Gastrocnemius medialis (tissue), 4 donors: ENCODE measurements at regions not wholly inside any gene's neighbourhood (a gene's known extent, or its start where the extent isn't known, plus 50 kb on each side); places are given as distances from the start of the nearest gene placed in this dataset.
A peak's percentile ranks its signal among the peaks of the same experiment; 100 is the strongest.

Source experiments
- ATAC-seq, 2 donors: fragments of 150-250 bp; one replicate each; pipeline ENCODE4 v1.9.1; 2016
- DNase-seq, 2 donors: peaks; one replicate each; pipeline ENCODE4 v3.0.0-alpha.2; 2019
- H3K27ac ChIP-seq, 4 donors: fragments of 200-600 bp; sonication (generic); 1 replicate in 1 of 4; 2 replicates in 3 of 4; pipeline ENCODE4 v1.5.1; 2016 to 2018; ENCODE audit warnings: mild to moderate bottlenecking in 2 of 4, moderate library complexity in 1 of 4
- H3K27me3 ChIP-seq, 3 donors: fragments of 200-600 bp; sonication (generic) in 2 of 3; 1 replicate in 1 of 3; 2 replicates in 2 of 3; pipeline versions ENCODE4 v1.5.1 to v1.6.0; 2016 to 2019; ENCODE audit warnings: mild to moderate bottlenecking in 1 of 3, moderate library complexity in 1 of 3
- H3K36me3 ChIP-seq, 2 donors: fragments of 200-600 bp; sonication (generic) in 1 of 2; one replicate each; pipeline ENCODE4 v1.5.1; 2017 to 2018
- H3K4me1 ChIP-seq, 2 donors: fragments of 200-600 bp; sonication (generic) in 1 of 2; one replicate each; pipeline ENCODE4 v1.5.1; 2016 to 2017; ENCODE audit warnings: mild to moderate bottlenecking in 2 of 2
- H3K4me3 ChIP-seq, 4 donors: fragments of 200-600 bp; sonication (generic) in 3 of 4; 1 replicate in 1 of 4; 2 replicates in 3 of 4; pipeline ENCODE4 v1.5.1; 2016 to 2019; ENCODE audit warnings: mild to moderate bottlenecking in 2 of 4
- H3K9me3 ChIP-seq, 3 donors: fragments of 200-600 bp; sonication (generic) in 2 of 3; 1 replicate in 1 of 3; 2 replicates in 2 of 3; pipeline ENCODE4 v1.5.1; 2016 to 2019
- CTCF ChIP-seq, 5 experiments: fragments of 450-650 bp in 3 of 5; fragments of 200-600 bp in 2 of 5; sonication (generic) in 2 of 5; IDR thresholded peaks in 4 of 5; conservative IDR thresholded peaks in 1 of 5; 1 replicate in 4 of 5; 2 replicates in 1 of 5; pipeline ENCODE4 v1.5.1; 2016 to 2019; ENCODE audit warnings: antibody characterized with exemption in 5 of 5, mild to moderate bottlenecking in 3 of 5, moderate library complexity in 3 of 5
- POLR2A ChIP-seq, 2 donors: fragments of 450-650 bp; IDR thresholded peaks; one replicate each; pipeline ENCODE4 v1.6.1; 2017; ENCODE audit warnings: antibody characterized with exemption in 2 of 2, mild to moderate bottlenecking in 2 of 2, moderate library complexity in 2 of 2
- in situ Hi-C, 4 donors: fragments of 200-750 bp; cut with MboI; loops; one replicate each; pipeline versions ENCODE4 v1.15.0 to v1.8.0; 2017; ENCODE audit warnings: low sequenced_read_pairs in 4 of 4
- intact Hi-C: fragments of 100-400 bp; cut with DNase I; formaldehyde crosslinking; loops from one replicate; pipeline ENCODE4 v1.15.1; 2023; ENCODE audit warnings: low total_unique reads

- peaks cover 5 to 6% of the 10 kb centered on the region in 2 donors for H3K4me1 ChIP-seq
- in situ Hi-C loops (no loop called here), intact Hi-C loops (no loop called here)
These were observed 276.5 kb upstream of the GK2 start for GRCh38 chr4:79684516-79684915.

GRCh38 chr4:79682801-79683530 lies 274.9 kb upstream of the GK2 start:
- no peaks in the 10 kb centered on the region for H3K27me3 ChIP-seq
- peaks cover 5 to 6% of the 10 kb centered on the region in 2 donors for H3K4me1 ChIP-seq
- H3K4me3 ChIP-seq: no peak overlapping the region
- peak; percentile 59 to 65 for ATAC-seq
- in situ Hi-C loops (no loop called here), intact Hi-C loops (no loop called here)
- DNase-seq: peak; percentile 5 to 36
- TF ChIP-seq POLR2A (IDR thresholded peaks at IDR 0.05) (no peak), CTCF (IDR thresholded peaks at IDR 0.05 in 4 of 5, conservative IDR thresholded peaks at IDR 0.05 in 1 of 5) (no peak)
- H3K36me3 ChIP-seq: no peaks in the 10 kb centered on the region
- H3K27ac ChIP-seq: no peak overlapping the region
- no peaks in the 10 kb centered on the region for H3K9me3 ChIP-seq

More at GRCh38 chr4:79684516-79684915, 276.5 kb upstream of the GK2 start:
- ATAC-seq: no peak
- Histone ChIP-seq H3K9me3 (no peaks in the 10 kb centered on the region), H3K27ac (no peak overlapping the region), H3K36me3 (no peaks in the 10 kb centered on the region), H3K4me3 (no peak overlapping the region), H3K27me3 (no peaks in the 10 kb centered on the region)
- no peak for DNase-seq
- no peak for TF ChIP-seq CTCF (IDR thresholded peaks at IDR 0.05 in 4 of 5, conservative IDR thresholded peaks at IDR 0.05 in 1 of 5)
- no peak for TF ChIP-seq POLR2A (IDR thresholded peaks at IDR 0.05)

DNA sequence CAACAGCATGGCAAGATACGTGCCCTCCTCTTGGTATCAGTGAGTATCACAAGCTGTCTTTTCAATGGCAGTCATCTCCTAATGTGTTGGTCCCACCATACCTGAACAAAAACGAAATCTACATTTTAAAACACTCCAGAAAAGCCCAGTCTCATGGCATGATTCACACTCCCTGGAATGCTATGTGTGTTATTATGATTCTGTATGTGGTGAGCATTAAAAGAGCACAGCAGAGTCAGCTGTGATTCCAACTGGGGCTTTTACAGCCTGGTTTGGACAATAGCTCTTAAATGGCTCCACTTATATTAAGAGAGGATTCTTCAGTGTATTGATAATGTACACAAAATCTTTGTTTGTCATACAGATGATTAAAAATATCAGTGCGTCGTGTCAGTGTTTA lies 274.1 kb upstream of the GK2 start:
- Histone ChIP-seq H3K4me1 (peaks cover 5 to 6% of the 10 kb centered on the region in 2 donors), H3K9me3 (no peaks in the 10 kb centered on the region), H3K4me3 (no peak overlapping the region), H3K27me3 (no peaks in the 10 kb centered on the region), H3K36me3 (no peaks in the 10 kb centered on the region), H3K27ac (no peak overlapping the region)
- no peak for ATAC-seq
- DNase-seq: no peak
- TF ChIP-seq POLR2A (IDR thresholded peaks at IDR 0.05): no peak
- no peak for TF ChIP-seq CTCF (IDR thresholded peaks at IDR 0.05 in 4 of 5, conservative IDR thresholded peaks at IDR 0.05 in 1 of 5)
- in situ Hi-C loops: no loop called here
- intact Hi-C loops: no loop called here

GRCh38 chr4:79679859-79680258 lies 271.8 kb upstream of the GK2 start:
- intact Hi-C loops: no loop called here

More at GRCh38 chr4:79679859-79680258, 271.8 kb upstream of the GK2 start:
- Histone ChIP-seq H3K9me3 (no peaks in the 10 kb centered on the region), H3K4me1 (peaks cover 5 to 6% of the 10 kb centered on the region in 2 donors), H3K27ac (no peak overlapping the region), H3K36me3 (no peaks in the 10 kb centered on the region), H3K4me3 (no peak overlapping the region), H3K27me3 (no peaks in the 10 kb centered on the region)
- DNase-seq: no peak
- in situ Hi-C loops: no loop called here
- ATAC-seq: no peak
- TF ChIP-seq POLR2A (IDR thresholded peaks at IDR 0.05) (no peak), CTCF (IDR thresholded peaks at IDR 0.05 in 4 of 5, conservative IDR thresholded peaks at IDR 0.05 in 1 of 5) (no peak)
